ENCODE measurements at regions not wholly inside any gene's neighbourhood (a gene's known extent, or its start where the extent isn't known, plus 50 kb on each side); places are given as distances from the start of the nearest gene placed in this dataset.

DNA sequence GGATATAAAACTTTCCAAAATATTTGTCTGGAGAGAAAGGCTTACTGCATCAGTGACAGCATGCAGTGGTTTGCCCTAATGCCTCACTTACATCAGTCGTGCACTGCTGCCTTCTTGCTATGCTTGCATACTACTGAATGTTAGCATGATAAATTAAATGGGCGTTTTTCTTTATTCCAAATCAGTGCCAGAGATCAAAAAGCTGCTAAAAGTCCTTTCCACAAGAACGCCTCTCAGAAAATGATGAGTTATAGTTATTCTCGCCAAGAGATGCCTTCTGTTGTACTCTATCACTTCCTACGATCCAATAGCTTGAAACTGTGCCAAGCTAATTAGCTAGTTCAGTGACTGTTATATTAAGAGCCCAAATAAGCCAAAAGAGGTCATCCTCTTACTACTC is 345.8 kb upstream of the ROBO2 start:
- TF ChIP-seq, protein P1, sequence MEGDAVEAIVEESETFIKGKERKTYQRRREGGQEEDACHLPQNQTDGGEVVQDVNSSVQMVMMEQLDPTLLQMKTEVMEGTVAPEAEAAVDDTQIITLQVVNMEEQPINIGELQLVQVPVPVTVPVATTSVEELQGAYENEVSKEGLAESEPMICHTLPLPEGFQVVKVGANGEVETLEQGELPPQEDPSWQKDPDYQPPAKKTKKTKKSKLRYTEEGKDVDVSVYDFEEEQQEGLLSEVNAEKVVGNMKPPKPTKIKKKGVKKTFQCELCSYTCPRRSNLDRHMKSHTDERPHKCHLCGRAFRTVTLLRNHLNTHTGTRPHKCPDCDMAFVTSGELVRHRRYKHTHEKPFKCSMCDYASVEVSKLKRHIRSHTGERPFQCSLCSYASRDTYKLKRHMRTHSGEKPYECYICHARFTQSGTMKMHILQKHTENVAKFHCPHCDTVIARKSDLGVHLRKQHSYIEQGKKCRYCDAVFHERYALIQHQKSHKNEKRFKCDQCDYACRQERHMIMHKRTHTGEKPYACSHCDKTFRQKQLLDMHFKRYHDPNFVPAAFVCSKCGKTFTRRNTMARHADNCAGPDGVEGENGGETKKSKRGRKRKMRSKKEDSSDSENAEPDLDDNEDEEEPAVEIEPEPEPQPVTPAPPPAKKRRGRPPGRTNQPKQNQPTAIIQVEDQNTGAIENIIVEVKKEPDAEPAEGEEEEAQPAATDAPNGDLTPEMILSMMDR (IDR thresholded peaks at IDR 0.05): no peak
- no peak for TF ChIP-seq POLR2AphosphoS5 (IDR thresholded peaks at IDR 0.05)

Measured in esophagus muscularis mucosa (tissue), 3 donors.